Psoas muscle (tissue), 7 donors: ENCODE measurements at regions not wholly inside any gene's neighbourhood (a gene's known extent, or its start where the extent isn't known, plus 50 kb on each side); places are given as distances from the start of the nearest gene placed in this dataset.

Experiments used
- ATAC-seq, 4 donors: fragments of 200-7000 bp; cut with Tn5 transposase; one replicate each; pipeline ENCODE4 v1.9.1; 2020; ENCODE audit warnings: moderate library complexity in 3 of 4, mild to moderate bottlenecking in 2 of 4
- DNase-seq, 2 donors: peaks; one replicate each; pipeline ENCODE4 v3.0.0-alpha.2; 2020
- H3K27ac ChIP-seq: fragments of 200-600 bp; one replicate; pipeline ENCODE4 v1.8.0; 2022
- H3K27me3 ChIP-seq, 3 donors: fragments of 200-600 bp in 1 of 3; one replicate each; pipeline versions ENCODE4 v1.6.1 to v1.8.0; 2013 to 2022; ENCODE audit warnings: low read length in 2 of 3, mild to moderate bottlenecking in 2 of 3, moderate library complexity in 1 of 3; ENCODE audit not compliant: insufficient read depth in 3 of 3
- H3K36me3 ChIP-seq, 2 donors: fragments of 200-600 bp in 1 of 2; one replicate each; pipeline versions ENCODE4 v1.6.1 to v1.8.0; 2013 to 2022; ENCODE audit warnings: low read depth in 1 of 2, mild to moderate bottlenecking in 1 of 2, moderate library complexity in 1 of 2; ENCODE audit not compliant: insufficient read depth in 1 of 2
- H3K4me1 ChIP-seq: fragments of 200-600 bp; one replicate; pipeline ENCODE4 v1.8.0; 2022
- H3K4me3 ChIP-seq: fragments of 200-600 bp; one replicate; pipeline ENCODE4 v1.8.0; 2022; ENCODE audit warnings: mild to moderate bottlenecking
- H3K9me3 ChIP-seq: fragments of 200-600 bp; one replicate; pipeline ENCODE4 v1.8.0; 2022
- CTCF ChIP-seq: fragments of 200-600 bp; IDR thresholded peaks from one replicate; pipeline ENCODE4 v1.8.0; 2022; ENCODE audit warnings: antibody characterized with exemption
- WGBS, 3 donors: extraction: QIAGEN DNeasy Blood & Tissue Kit; methylation state at CpG; one replicate each; pipeline versions ENCODE4 v1.1.6 to v1.1.7; 2013; 5-methylcytosine and 5-hydroxymethylcytosine counted together
- intact Hi-C, 2 donors: fragments of 100-400 bp; cut with DNase I; formaldehyde crosslinking; loops; one replicate each; pipeline versions ENCODE4 v1.11.0 to v1.14.2; 2022
- donor health status: healthy with polysubstance abuse.
- donor health status: DM: no; HTN: no; CAD: no; lungs with moderate emphysema.
- donor health status: Bipolar disorder and iron deficiency.
- donor health status: healthy.
- donor health status: DM: yes; HTN: yes; CAD: no.
- donor health status: DM: no; HTN: no; CAD: no.
- donor health status: DM: yes; HTN: yes; CAD: no.

GRCh38 chr18:77949355-77949973, 699.8 kb downstream of the GALR1 start:
- no peaks in the 10 kb centered on the region for H3K27me3 ChIP-seq
- TF ChIP-seq CTCF, result no peak
- intact Hi-C loops, result no loop called here
- H3K4me3 ChIP-seq, result no peak overlapping the region
- no peaks in the 10 kb centered on the region for H3K9me3 ChIP-seq
- DNase-seq (no peak), ATAC-seq (no peak)
- WGBS, 3 donors, result 31 to 40% (median 40%) methylated on average over 7 of the region's 7 CpGs
- H3K36me3 ChIP-seq, result no peaks in the 10 kb centered on the region
- no peak overlapping the region for H3K27ac ChIP-seq
- no peaks in the 10 kb centered on the region for H3K4me1 ChIP-seq

DNA sequence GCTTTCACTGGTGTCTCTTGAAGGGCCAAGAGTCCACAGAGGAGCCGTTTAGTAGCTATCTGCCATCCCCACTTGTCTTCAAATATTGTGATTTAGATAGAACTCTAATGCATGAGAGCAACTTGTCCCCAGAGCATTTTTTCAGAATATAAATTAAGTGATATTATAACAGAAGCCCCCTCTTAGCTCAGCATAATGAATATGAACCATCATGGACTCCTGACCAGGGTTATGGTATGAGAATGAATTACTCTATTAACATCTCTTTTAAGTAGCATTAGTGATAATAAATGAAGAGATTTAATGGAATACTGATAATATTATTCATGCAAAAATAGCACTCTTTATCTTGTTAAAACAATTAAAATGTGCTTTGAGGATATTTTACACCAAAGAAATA, 709.6 kb downstream of the GALR1 start:
- Histone ChIP-seq H3K27me3 (peaks cover 0 to 4% (median 0%) of the 10 kb centered on the region in 3 donors), H3K4me1 (no peaks in the 10 kb centered on the region), H3K4me3 (no peak overlapping the region), H3K9me3 (no peaks in the 10 kb centered on the region), H3K27ac (no peak overlapping the region), H3K36me3 (no peaks in the 10 kb centered on the region)
- DNase-seq (no peak), ATAC-seq (no peak)
- no peak for TF ChIP-seq CTCF
- whole genome bisulfite sequencing, 3 donors, result 72 to 81% (median 73%) methylated on average over 1 of the region's 1 CpG
- intact Hi-C loops, result no loop called here

DNA sequence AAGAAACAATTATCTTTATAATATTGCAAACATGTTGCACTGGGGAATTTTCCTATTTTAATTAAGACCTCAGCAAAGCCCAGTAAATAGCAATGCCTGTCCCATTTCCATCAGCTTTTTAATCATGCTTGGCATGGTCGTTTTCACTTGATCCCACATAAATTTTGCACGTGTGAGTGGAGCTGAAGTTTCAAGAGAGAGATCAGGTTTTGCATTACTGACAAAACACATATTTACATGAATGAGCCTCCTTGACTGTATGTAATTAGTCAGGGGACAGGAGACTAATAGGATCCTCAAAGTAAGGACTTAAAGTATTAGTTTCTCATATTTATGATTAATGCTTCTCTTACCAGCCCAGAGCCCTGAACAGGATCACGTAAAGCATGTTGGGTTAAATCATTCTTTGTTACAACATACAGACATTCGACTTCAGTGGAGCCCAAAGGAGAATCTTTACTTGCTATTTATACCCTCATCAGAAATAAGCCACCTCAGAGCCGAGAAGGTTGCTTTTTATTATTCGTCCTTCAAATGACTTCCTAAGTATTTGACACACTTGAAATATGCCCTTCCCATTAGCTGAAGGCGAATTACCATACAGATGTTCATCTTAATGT, 711.3 kb downstream of the GALR1 start:
- H3K4me3 ChIP-seq, result no peak overlapping the region
- no peaks in the 10 kb centered on the region for H3K4me1 ChIP-seq
- DNase-seq, result no peak
- no peaks in the 10 kb centered on the region for H3K9me3 ChIP-seq
- WGBS, 3 donors, result 39 to 42% (median 40%) methylated on average over 7 of the region's 7 CpGs
- no peaks in the 10 kb centered on the region for H3K36me3 ChIP-seq
- no peak for TF ChIP-seq CTCF
- no peak overlapping the region for H3K27ac ChIP-seq
- ATAC-seq, result no peak
- intact Hi-C loops, result no loop called here
- peaks cover 0 to 4% (median 0%) of the 10 kb centered on the region in 3 donors for H3K27me3 ChIP-seq

- H3K27ac ChIP-seq, result no peak overlapping the region
- peaks cover 0 to 2% (median 0%) of the 10 kb centered on the region in 3 donors for H3K27me3 ChIP-seq
- intact Hi-C loops, result no loop called here
- no peaks in the 10 kb centered on the region for H3K36me3 ChIP-seq
- DNase-seq (no peak), ATAC-seq (no peak)
- H3K4me3 ChIP-seq, result no peak overlapping the region
- 77 to 81% (median 79%) methylated on average over 5 of the region's 5 CpGs for WGBS, 3 donors
- H3K4me1 ChIP-seq, result no peaks in the 10 kb centered on the region
- no peaks in the 10 kb centered on the region for H3K9me3 ChIP-seq
- no peak for TF ChIP-seq CTCF
These were observed 717.4 kb downstream of the GALR1 start for GRCh38 chr18:77967071-77967470.

- no peak for TF ChIP-seq CTCF
- 71 to 77% (median 71%) methylated on average over 3 of the region's 3 CpGs for WGBS, 3 donors
- intact Hi-C loops, result no loop called here
These were observed 718.1 kb downstream of the GALR1 start for GRCh38 chr18:77967791-77968190.

More at GRCh38 chr18:77967791-77968190, 718.1 kb downstream of the GALR1 start:
- ATAC-seq, result no peak
- H3K27ac ChIP-seq, result no peak overlapping the region
- no peaks in the 10 kb centered on the region for H3K9me3 ChIP-seq
- H3K36me3 ChIP-seq, result no peaks in the 10 kb centered on the region
- no peak for DNase-seq
- no peak overlapping the region for H3K4me3 ChIP-seq
- no peaks in the 10 kb centered on the region for H3K27me3 ChIP-seq
- no peaks in the 10 kb centered on the region for H3K4me1 ChIP-seq
